ENCODE measurements at regions not wholly inside any gene's neighbourhood (a gene's known extent, or its start where the extent isn't known, plus 50 kb on each side); places are given as distances from the start of the nearest gene placed in this dataset.

DNA sequence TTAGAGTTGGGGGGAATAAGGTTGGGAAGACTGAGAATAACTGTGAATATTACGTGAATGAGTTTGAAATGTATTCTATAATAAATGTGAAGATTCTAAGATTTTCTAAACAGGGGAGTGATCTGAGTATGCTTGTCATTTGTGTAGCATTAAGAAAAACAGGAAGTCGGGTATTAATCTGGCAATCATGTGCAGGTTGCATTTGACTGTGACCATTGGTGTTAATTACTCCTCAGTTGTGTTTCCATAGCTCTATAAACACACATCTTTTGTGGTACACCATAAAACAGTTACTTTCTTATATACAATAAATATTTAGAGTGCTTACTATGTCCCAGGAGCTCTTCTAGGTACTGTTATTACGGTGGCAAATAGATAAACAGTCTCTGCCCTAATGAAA lies 434.4 kb upstream of the PDE3A start:
- DNase-seq (ENCODE audit: low spot score in 2 of 2), result no peak
- FAIRE-seq, result no peak

DNA sequence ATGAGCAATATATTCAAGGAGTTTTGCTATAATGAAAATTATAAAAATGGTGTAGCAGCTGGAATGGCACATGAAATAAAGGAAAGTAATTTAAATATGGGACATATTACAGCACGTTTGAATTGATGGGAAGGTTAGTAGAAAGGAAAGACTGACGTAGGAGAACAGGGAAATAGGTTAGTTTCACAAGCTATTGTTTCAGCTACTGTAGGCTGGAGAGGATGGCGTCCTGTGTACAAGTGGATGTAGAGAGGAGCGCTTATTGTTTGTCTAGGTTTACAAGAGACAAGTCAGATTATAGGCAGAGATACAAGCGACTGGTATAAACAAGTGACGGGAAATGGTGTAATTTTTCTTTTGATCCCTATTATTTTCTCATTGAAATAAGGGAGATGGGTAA lies 431.2 kb upstream of the PDE3A start:
- no peak for DNase-seq (ENCODE audit: low spot score in 2 of 2)
- FAIRE-seq, result no peak

DNA sequence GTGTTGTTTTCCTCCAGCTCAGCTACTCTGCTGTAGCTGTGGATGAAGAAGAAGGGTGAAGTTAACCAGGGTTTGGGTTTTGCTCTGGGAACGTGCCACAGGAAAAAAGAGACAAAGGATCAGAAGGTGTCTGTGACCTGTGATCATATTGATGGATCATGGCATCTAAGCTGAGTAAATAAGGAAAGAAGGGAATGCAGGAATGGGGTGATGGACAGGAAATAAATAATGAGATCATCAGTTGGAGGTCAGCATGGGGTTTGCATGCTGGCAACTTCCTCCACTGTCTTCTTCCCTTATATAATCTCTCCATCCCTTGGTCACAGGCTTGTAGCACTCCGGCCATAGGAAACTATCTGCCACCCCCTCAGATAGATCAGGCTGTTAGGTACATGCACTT lies 430.3 kb upstream of the PDE3A start:
- FAIRE-seq, result no peak
- no peak for DNase-seq (ENCODE audit: low spot score in 2 of 2)

DNA sequence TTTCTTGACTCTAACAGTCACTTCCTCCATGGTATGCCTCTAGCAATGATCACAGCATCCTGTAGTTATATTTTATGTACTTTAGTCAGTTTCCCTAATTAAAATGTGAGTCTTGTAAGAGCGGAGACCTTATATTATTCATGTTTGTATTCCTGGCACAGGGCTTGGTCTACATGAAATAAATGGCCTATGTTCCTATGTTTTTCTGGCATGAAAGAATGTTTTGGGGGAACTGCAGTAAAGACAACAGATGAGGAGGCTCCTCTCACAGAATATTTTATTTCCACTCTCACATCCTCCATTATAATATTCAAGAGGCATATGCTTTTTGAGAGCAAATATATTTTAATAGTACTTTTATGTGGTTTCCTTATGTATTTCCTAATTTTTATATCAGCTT lies 429.8 kb upstream of the PDE3A start:
- DNase-seq (ENCODE audit: low spot score in 2 of 2) (no peak), FAIRE-seq (no peak)

DNA sequence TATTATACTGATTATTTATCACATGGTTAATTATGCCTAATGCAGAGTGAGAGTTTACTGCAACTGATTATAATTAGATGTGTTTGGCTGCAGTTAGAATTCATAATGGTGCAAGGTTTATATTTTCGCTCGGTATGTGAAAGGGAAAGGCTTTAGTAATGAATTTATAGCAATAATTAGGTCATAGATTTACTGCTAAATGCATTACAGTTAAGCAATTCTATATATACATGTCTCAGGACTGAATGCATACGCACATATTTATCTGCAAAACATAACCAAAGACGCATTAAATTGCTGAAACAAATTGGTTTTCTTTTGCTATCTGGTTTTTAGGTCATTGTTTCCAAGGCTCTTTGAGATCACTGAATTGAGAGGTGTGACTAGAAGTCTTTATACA lies 428.1 kb upstream of the PDE3A start:
- DNase-seq (ENCODE audit: low spot score in 2 of 2) (no peak), FAIRE-seq (no peak)

DNA sequence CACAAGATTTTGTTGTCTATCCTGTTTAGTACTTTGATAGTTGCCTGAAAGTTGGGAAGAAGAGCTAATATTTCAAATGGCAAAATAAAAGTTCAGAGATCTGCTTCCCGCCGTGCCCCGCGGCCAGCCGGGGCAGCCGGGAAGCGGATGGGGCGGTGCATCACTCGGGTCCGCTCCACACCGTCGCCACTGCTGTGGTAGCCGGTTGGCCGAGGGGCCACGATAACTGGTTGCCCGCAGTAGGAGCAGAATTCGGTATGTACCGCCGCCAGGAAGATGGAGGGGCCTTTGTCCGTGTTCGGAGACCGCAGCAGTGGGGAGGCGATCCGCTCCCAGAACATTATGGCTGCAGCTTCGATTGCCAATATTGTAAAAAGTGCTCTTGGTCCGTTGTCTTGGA lies 427.2 kb upstream of the PDE3A start:
- no peak for FAIRE-seq
- no peak for DNase-seq (ENCODE audit: low spot score in 2 of 2)

DNA sequence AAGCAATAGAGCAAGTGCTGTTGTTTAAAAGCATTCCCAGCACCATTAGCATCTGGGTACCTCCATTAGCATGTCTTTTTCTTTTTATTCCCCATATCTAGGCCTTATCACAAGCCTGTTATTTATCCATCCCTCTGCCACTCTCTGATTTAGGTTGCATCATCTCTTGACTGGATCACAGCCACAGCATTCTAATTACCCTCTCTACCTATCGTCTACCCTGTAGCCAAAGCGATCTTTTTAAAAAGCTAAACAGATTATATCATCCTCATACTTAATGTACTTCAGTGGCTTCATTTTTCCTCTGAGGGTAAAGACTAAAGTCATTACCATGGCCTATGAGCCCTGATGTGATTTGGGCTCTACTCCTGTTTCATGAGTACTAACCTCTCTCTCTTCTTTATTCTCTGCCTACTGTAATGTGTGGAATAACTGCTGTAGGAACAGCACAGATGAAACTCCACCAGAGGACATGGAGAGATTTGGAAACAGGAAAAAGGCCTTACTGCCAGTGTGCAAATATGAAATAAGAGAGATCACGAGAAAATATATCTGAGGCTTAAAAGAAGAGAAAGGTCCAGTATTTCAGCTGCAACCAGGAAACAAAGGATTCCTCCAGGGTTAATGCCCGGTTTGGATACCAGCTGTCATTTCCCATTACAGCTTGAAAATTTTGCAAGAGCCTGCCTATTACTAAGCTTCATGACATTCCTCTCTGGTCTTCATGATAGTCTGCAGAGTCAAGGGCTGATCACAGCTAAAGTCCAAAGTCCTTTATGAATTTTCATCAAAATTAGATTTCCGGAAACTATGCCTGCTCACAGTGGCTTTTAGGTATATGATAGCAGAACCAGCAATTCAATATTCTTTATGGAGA lies 422.5 kb upstream of the PDE3A start:
- no peak for DNase-seq (ENCODE audit: low spot score in 2 of 2)
- no peak for FAIRE-seq

DNA sequence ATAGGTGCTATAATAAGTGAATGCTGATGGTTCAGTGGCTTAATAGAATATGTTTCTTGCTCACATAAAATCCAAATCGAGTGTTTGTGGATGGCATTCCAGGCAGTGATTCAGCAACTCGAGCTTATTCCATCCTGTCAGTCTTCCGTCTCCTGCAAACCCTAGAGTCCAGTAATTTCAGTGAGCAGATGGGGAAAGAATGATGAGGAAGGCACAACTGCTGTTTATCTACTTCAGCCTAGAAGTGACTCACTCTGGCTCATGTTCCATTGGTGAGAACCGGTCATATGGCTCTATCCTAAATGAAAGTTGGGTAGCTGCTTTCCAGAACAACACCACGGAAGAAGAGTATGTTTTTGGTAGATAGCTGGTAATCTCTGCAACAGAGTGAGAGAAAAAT lies 421.8 kb upstream of the PDE3A start:
- DNase-seq (ENCODE audit: low spot score in 2 of 2) (peak in 1 of 2 donors; percentile 12), FAIRE-seq (no peak)

DNA sequence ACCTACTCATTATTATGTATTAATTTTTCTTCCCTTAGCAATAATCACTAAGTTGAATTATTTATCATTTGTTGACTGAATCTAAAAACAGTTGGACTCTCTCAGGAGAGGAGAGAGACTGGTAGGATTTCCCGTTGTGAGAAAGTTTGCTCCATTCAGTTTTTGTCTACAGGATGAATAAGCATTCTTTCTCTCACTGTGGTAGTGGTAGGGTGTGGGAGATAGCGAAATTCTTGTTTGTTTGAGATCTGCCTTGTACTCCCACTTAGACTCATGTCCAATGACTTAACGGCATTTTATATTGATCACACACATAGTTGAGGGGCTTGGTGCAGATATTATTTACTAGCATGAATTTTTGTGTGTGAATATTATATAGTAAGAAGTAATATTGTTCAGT lies 421.0 kb upstream of the PDE3A start:
- FAIRE-seq (no peak), DNase-seq (ENCODE audit: low spot score in 2 of 2) (no peak)

DNA sequence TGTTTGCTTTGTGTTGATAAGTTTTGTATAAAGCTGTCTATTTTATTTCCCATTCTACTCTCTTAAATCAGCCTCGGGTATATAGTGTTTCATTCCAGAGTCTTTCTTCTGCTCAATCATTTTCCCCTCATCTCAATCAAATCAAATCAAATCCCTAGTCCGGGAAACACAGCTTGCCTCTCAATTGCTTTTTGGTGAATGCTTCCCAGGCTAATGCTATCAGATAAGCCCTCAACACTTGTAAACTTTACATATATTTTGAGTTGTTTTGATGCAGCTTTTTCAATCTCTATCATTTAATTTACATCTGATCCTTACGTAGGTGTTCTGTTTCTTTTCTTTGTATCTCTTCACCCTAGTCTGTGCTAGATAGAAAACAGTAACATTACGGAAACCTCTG lies 416.7 kb upstream of the PDE3A start:
- FAIRE-seq (no peak), DNase-seq (ENCODE audit: low spot score in 2 of 2) (no peak)

DNA sequence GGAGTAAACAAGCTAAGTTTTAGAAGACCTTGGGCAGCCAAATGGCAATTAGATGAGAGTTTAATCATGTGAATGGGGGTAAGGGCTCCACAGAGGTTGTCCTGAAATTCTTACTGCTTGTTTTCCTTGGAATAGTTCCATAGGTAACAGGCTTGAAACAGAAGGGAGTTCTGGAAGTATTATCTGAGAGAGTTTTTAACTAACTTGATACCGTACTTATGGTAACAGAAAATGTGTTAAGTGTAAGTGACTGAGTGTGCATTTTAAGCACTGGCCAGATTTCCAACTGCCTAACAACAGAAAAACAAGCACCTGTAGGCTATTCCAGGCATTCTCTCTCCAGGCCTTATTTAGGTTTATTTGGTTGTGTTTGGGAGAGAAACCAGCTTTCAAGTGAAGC lies 414.6 kb upstream of the PDE3A start:
- DNase-seq (ENCODE audit: low spot score in 2 of 2) (no peak), FAIRE-seq (no peak)

DNA sequence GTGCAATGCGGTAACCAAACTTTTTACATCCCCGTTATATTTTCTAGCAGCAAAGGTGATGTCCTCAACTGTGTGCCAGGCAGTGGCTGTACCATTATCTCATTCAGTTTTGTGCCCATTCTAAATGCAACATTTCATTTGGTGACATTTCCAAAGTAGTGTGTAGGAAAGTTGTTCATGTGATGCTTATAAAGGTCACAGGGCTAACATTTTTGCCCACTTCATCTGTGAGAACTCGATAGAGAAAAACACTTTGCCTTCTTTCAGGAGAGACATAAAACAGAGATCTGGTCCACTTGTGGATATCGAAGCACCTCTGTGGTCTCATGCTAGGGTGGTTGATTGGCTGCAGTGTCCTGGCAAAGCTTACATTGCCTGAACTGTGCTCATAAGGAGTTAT lies 414.2 kb upstream of the PDE3A start:
- DNase-seq (ENCODE audit: low spot score in 2 of 2) (no peak), FAIRE-seq (no peak)

DNA sequence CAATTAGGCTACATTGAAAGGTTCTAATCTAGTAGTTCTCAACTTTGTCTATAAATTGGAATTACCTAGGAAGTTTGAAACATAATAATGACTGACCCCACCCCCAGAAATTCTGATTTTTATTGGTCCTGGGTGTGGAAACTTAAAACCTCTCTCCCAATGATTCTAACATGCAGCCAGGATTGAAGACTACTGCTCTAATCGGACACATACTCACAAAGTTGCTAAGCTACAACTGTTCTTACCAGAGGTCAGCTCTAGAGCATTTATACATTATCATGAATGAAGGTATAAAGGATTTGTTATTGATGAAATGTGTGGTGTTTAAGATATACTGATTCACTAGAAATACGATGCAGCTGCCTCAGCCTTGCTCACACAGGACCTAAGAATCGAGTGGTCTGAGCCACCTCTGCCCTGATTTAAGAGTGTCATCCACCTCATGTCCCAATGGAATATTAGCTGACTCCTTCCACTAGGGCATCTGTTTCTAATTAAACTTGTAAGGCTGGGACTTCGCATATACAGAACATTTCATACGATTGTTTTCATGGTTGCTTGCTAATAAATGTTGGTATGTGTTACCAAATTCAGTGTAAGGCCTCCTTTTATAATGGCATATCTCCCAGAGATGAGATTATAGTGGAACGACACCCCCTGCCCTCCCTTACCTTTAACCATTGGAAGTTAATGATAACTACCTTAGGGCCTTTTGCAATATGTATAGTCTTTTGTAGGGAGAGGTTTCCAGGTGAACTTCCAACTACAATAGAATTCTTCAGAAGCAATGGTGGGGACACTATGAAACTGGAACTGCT lies 410.8 kb upstream of the PDE3A start:
- FAIRE-seq (no peak), DNase-seq (ENCODE audit: low spot score in 2 of 2) (no peak)

DNA sequence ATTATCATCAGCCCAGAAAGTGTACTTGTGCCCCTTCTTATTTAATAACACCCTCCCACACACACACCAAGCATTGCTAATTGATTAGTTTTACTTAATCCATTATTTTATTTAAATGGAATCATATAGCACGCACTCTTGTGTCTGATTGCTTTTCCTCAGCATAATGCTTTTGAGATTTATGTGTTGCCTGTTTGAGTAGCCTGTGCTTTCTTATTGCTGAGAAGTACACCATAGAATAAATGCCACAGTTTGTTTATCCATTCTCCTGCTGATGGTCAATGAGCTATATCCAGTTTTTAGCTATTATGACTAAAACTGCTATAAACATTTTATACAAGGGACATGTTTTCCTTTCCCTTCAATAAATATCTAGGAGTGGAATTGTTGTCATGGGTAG lies 409.9 kb upstream of the PDE3A start:
- no peak for DNase-seq (ENCODE audit: low spot score in 2 of 2)
- no peak for FAIRE-seq

DNA sequence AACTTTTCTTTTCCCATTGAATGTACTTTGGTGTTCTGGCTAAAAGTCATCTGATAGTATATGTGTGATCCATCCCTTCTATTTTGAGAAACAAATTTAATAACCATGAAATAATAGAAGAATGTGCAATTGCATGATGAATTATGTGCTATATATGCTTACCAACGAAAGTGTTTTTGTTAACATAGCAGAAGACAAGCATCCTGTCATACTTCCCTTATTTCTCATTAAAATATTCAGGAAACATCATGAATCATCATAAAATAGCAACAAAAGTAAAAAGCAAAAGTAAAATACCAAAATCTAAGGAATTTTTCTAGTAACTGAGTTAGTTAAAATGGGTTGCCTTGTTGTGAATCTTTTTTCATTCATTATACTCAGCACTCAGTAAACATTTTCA lies 409.0 kb upstream of the PDE3A start:
- FAIRE-seq (no peak), DNase-seq (ENCODE audit: low spot score in 2 of 2) (no peak)

DNA sequence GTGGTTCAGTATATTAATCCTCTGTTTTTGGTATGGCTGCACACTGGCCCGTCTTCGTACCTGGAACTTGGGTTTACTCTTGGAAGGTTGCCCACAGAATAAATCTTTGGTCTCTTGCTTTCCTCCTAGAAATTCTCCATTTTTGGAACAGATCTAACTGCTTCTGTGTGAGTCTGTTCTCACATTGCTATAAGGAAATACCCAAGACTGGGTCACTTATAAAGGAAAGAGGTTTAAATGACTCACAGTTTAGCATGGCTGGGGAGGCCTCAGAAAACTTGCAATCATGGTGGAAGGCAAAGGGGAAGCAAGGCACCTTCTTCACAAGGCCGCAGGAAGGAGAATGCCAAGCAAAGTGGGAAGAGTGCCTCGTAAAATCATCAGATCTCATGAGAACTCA lies 407.8 kb upstream of the PDE3A start:
- FAIRE-seq, result no peak

DNA sequence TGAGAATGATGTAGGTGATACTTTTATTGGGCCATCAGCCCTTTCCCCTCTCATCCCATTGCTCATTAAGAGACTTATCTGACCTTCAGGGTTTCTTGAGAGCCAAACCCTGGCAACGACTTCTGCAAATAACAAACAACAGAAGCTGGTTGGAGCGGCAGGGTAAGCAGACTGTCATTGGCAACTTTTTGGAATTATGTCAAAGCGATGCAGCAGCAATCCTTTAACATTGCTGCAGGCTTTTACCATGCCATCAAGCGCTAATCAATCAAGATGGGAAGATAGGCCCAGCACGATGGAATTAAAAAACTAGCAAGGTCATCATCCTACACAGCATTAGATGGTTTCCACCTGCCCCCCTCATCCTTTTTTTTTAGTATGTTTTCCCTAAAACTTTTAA lies 406.1 kb upstream of the PDE3A start:
- FAIRE-seq (no peak), DNase-seq (ENCODE audit: low spot score in 2 of 2) (no peak)

More for the DNA sequence above, 407.8 kb upstream of the PDE3A start:
- no peak for DNase-seq (ENCODE audit: low spot score in 2 of 2)

DNA sequence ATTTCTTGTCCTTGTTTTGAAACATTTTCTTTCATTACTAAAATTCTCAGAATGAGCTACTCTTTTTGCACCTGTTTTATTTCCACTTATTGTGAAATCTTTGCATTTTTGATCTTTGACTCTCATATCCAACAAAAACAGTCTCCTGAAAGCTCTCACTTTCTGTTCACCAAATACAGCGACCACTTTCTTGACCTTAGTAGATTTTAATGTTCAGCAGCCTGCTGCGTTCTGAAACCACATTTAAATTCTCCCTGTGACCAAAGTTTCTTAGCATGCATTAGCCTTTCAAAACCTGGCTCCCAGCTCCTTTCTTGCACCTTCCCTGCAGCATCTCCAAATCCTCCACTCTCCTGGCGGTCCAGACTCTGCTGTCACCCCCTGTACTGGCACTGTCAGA lies 404.4 kb upstream of the PDE3A start:
- DNase-seq (ENCODE audit: low spot score in 2 of 2), result no peak
- no peak for FAIRE-seq

DNA sequence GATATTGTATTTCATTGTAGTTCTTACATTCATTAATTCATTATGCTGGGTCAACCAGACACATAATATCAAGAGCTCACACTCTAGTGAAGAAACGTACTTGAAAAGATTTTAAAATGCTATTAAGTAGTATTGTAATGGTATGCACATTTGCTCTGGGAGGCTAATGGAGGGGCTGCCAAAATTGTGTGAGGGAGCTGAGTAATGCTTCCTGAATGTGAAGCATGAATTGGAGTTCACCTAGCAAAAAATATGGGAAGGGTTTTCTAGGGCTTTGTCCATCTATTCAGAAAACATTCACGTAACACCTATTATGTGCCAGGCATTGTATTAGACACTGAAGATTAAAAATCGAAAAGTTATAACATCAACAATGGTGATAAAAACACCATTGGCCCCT lies 403.8 kb upstream of the PDE3A start:
- DNase-seq (ENCODE audit: low spot score in 2 of 2), result no peak
- no peak for FAIRE-seq

DNA sequence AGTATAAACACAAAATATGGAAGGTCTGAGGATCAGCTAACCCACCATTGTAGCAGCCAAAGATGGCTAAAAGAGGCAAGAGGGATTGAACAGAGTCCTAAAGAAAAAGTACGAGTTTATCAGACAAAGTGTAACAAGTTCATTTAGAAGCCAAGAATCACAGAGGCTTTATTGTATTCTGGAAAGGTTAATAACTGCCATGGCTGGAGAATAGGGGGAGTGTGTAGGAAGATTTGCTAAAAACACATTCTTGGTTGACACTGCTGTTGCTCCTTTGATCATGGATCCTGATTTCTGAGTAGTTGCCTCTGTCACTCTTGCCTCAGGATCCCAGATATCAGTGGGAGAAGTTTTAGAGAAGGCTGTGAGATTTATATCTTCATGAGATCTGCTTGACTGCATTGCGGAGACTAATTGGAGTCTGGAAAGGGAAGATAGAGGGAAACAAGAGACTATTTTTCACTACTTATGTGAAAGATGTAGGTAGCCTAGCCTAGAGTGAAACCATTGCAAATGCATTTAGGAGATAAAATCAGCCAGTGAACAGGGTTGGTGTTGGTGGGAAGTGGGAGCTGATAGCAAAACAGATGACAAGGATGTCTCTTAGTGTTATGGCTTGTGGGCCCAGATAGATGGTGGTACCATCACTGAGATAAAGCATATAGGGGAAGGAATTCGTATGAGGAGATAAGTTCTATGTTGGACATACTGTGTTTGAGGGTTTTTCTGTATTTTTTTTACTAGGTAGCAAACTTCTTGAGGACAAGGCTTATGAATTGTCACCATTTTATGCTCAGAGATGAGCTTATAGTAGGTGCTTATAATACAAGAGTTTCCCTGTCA lies 402.9 kb upstream of the PDE3A start:
- DNase-seq (ENCODE audit: low spot score in 2 of 2) (no peak), FAIRE-seq (no peak)

DNA sequence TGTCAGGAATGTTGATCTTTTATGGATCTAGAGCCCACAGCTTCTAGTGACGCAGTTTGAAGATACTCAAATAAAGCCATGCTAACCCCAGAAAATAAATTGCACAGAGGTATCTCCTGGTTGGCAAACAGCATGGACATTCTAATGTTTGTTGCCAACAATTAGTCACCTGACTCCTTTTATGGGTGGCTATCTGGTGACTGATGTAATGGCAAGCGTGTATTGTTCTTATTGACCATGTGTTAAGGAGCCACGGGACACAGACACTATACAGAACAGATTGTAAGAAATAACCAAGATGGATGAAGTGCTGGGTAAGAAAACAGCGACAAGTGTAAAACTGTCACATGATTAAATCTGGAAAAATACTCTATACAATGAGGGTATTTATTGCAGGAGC lies 401.3 kb upstream of the PDE3A start:
- DNase-seq (ENCODE audit: low spot score in 2 of 2) (no peak), FAIRE-seq (no peak)

Data from frontal cortex (tissue), 3 donors.